CD4-positive, alpha-beta T cell treated with Interleukin-15 for 1 hour (primary cell): ENCODE measurements at regions not wholly inside any gene's neighbourhood (a gene's known extent, or its start where the extent isn't known, plus 50 kb on each side); places are given as distances from the start of the nearest gene placed in this dataset.

ENCODE experiments used
- DNase-seq: peaks from one replicate; pipeline ENCODE4 v3.0.0-alpha.2; 2020

DNA sequence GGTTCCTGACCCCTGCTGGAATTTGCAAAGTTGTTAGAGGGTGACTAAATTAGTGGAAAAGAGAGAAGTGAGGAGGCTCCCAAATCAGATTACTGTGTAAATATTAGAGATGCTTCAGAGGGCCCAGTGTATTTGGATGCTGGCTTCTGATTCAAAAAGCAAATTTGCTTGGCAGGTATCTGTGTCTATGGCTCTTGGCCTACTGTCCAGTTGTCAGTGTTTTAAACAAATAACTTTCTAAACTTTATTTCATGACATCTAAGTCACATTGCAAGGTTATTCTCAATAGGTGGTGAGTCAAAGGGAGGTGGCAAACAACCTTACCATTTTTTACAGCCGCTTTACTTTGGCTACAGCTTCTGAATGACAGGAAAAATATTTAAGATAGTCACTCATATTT lies 720.1 kb downstream of the KCNA4 start:
- no peak for DNase-seq

- DNase-seq, result no peak
Measured at GRCh38 chr11:29293825-29294224, 723.0 kb downstream of the KCNA4 start.

GRCh38 chr11:29282088-29282487 lies 734.7 kb downstream of the KCNA4 start:
- DNase-seq, result no peak

DNA sequence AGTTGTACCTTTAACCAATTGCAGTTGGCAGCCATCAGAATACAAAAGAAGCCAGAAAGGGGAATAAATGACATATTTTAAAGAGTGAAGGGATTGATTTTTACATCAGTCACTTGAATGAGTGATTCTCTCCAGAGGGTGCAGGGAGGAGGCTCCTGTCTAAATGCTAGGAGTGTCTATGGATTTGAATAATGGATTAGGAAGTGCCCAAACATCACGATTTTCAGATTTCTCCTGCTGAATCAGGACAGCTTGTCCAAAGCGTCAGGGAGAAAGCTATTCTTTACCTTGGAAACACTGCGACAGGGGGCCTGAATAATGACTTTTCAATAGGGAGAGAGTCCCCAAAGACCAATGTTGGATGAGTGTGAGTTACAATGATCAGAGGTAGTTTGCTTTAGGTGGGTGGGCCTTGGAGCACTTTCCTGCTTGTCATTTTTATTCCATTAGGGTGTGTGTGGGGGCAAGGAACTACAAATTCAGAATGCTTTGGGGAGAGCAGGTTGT lies 735.5 kb downstream of the KCNA4 start:
- DNase-seq, result no peak

DNA sequence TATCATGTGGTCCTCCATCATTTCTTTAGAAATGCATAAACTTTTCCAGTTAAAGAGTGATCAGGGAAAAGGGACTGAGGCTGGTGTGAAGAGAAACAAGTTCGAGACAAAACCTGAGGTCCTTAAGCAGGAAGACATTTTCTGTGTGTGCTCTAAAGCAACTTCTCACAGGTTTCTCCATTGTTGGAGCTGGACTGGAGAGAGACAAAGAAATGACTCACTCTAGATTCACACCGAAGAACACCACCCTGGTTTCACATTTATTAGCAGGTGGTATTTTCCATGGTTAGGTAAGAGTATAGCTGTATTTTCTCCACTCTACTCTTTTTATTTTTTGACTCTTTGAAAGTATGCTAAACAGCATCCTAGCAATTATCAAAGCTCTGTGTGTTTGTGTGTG lies 736.4 kb downstream of the KCNA4 start:
- no peak for DNase-seq

DNA sequence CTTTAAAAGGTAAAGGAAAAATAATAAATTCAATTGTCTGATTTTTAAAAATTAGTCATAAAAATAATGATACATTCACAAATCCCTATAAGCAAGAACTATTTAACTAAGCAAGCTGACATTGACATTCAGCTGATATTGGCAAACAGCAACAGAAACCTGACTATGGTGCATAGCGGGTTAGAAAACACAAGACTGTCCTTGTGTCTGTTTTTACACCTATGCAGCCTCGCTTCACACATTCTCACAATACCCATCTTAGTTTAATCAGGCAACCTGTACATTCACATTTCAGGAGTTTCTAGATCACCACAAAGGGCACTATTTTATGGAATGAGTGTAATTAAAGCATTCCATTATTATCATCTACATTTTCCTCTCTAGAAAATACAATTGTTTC lies 737.1 kb downstream of the KCNA4 start:
- no peak for DNase-seq

GRCh38 chr11:29272019-29272654 lies 744.7 kb downstream of the KCNA4 start:
- DNase-seq, result no peak

DNA sequence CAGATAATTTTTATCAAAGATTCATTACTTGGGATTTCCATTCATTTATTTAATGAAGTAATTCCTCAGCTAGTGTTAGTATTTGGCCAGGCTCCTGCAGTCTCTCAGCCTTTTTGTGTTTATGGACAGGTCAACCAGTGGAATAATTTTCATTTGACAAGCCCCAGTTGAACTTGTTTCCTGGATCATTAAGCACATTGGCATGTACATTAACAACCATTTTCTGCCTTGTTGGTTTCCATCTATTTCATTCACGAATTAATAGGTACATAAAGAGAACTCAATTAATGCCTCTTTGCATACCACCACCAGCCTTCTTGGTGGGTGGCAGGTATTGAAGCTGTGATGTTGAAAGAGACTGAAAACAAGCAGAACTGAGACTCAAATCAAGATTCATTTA lies 745.2 kb downstream of the KCNA4 start:
- no peak for DNase-seq

DNA sequence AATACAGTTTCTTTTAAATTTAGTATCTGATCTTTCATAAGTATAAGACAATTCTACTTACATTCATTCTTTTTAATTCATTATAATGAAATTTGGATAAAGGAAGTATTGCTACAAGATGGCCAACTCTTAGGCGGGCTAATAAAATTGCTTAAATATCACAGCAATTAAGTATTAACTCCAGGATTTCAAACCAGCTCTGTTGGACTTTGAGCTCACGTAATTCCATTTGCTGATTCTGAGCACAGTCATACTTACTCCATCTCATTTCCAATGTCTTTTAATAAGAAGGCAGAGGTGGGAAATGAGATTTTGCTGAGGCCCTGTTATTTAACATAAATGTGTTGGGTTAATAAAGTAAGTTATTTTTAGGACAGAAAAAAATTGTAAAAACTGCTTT lies 748.1 kb downstream of the KCNA4 start:
- no peak for DNase-seq

DNA sequence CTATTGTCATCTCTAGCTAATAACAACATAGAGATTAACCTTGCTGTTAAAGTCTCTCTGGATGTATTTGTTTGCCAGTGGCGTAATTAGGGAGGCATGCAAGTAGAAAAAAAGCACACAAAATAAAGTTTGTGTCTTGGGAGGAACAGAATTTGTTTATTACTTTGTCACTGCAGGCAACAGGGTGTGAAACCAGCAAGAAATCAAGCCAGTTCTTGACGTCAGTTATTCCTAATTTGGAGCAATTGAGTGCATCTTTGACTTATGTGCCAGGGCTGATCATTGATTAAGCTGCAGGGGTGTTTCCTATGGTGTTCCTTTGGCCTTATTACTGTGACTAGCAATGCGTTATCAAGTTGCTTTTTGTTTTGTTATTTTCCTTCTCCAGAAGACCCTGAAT lies 751.0 kb downstream of the KCNA4 start:
- no peak for DNase-seq

- DNase-seq, result no peak
Measured at GRCh38 chr11:29265381-29265780, 751.4 kb downstream of the KCNA4 start.

GRCh38 chr11:29263971-29264682 lies 752.7 kb downstream of the KCNA4 start:
- no peak for DNase-seq

GRCh38 chr11:29261831-29262230 lies 755.0 kb downstream of the KCNA4 start:
- no peak for DNase-seq

GRCh38 chr11:29260939-29261705 lies 755.7 kb downstream of the KCNA4 start:
- no peak for DNase-seq

DNA sequence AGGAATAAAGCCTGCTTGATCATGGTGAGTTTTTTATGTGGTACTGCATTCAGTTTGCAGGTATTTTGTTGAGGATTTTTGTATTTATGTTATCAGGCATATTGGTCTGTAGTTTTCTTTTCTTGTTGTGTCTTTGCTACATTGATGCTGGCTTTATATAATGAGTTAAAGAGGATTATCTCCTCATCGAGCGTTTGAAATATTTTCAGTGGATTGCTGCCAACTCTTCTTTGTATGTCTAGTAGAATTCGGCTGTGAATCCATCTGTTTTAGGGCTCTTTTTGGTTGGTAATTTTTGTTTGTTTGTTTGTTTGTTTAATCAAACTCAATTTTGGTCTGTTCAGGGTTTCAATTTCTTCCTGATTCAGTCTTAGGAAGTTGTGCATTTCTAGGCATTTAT lies 758.4 kb downstream of the KCNA4 start:
- DNase-seq, result no peak

DNA sequence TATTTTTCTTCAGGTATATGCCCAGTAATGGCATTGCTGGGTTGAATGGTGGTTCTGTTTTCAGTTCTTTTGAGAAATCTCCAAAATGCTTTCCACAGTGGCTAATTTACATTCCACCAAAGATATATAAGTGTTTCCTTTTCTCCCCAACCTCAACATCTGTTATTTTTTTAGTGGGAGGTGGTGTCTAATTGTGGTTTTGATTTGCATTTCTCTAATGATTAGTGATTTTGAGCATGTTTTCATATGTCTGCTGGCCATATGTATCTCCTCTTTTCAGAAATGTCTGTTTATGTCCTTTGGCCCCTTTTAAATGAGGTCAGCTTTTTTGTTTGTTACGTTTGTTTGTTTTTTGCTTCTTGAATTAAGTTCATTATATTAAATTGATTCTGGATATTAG lies 760.2 kb downstream of the KCNA4 start:
- no peak for DNase-seq

GRCh38 chr11:29255401-29255800 lies 761.4 kb downstream of the KCNA4 start:
- no peak for DNase-seq

- no peak for DNase-seq
Measured at GRCh38 chr11:29251738-29252137, 765.1 kb downstream of the KCNA4 start.

GRCh38 chr11:29249713-29250112 lies 767.1 kb downstream of the KCNA4 start:
- DNase-seq, result no peak

- DNase-seq, result no peak
Measured at GRCh38 chr11:29244355-29244754, 772.5 kb downstream of the KCNA4 start.

GRCh38 chr11:29243616-29244015 lies 773.2 kb downstream of the KCNA4 start:
- no peak for DNase-seq

DNA sequence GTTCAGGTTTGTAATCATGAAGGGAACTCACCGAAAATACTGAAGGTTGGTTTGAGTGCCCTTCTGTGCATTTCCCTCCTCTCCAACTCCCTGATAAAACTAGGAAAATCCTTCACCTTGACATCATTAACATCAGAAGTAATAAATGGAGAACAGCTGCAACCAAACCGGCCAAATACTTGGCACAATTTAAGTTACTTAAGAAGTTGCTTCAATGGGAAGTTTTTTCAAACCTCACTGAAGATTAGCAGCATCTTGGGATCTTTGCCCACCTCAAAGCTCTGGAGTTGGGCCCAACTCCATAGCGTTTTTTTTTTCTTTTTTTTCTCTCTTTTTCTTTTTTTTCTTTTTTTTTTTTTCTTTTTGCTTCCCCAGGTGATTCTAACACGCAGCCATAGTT lies 784.8 kb downstream of the KCNA4 start:
- DNase-seq, result no peak

- DNase-seq, result no peak
Measured at GRCh38 chr11:29231586-29231985, 785.2 kb downstream of the KCNA4 start.

DNA sequence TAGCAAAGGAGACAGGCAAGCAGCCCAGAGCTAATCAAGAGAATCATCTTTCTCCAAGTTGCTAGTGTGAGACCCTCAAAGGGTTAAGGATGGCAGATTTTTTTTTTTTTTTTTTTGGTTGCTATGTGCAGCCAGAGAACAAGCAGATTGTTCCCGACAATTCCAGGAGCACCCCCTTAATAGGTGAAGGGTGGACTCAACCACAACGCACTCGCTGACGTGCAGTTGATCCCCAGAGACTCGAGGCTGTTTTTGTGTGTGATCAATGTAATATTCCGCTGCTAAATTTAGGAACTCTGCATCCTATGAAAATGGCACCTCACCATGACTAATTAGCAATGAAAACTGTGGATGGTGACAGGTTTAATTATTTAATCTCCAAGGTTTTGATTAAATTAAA lies 789.0 kb downstream of the KCNA4 start:
- no peak for DNase-seq
